ENCODE measurements at regions not wholly inside any gene's neighbourhood (a gene's known extent, or its start where the extent isn't known, plus 50 kb on each side); places are given as distances from the start of the nearest gene placed in this dataset.

DNA sequence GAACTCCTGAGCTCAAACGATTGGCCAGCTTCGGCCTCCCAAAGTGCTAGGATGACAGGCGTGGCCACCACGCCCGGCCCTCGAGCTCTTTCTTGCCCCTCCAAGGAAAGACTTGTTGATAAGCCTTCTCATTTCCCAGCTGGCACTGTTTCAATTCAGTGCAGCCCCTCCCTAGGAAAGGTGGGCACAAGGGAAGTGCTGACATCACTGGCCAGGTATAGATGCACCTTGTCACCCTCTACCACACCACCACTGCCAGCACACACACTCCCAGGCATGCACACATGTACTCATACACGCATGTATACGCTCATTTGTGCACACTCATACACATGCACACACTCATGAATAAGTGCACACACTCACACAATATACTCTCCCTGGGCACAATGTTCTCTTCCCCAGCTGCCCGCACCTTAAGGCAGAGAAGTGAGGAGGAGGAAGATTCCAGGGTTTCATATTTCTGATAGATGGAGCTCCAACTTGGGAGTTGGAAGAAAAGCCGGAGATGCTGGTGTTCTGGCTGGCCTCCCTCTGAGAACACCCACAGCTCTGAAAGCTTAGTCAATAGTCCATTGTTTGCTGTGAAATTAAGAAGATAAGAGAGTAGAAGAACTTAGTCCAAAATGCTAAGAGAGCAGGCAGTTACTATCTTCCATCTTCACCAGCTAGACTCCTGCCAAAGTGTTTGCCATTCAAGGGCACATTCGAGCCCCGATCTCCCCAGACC lies 196.7 kb downstream of the FOXO1 start:
- DNase-seq = no peak

DNA sequence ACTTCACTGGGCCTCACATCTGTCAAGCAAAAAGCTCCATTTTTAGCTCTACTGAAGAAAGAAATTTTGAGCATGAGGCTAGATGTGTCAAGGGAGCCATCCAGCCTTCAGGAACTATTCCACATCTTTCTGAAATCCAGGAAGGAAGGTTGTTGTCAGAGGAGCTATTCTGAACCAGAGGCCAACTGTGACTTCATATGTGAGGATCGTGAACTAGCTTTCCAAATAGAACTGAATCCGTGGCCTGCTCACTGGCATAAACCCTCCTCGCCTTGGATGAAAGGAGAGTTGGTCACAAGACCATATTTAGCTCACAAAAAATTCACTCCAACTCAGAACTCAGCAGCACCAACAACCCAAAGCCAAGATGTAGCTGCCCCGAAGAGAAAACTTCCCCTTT lies 195.8 kb downstream of the FOXO1 start:
- DNase-seq = no peak

DNA sequence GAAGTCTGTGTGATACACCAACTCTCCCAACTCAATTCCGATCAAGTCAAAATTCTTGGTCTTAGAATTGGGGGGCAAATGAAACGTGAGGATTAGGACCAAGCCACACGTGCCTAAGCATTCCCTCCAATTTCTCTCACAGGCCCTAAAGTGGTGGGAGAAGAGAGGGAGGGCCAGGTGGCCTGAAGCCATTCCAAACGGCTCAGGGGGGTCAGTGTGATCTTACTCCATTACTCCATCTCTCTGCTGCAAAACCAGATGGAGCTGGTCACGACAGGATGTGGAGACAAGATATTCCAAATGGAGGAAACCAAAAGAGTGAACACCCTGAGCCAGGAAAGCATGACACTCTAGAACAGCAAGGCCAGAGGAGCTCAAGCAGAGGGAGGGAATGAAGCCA lies 195.4 kb downstream of the FOXO1 start:
- DNase-seq = no peak

DNA sequence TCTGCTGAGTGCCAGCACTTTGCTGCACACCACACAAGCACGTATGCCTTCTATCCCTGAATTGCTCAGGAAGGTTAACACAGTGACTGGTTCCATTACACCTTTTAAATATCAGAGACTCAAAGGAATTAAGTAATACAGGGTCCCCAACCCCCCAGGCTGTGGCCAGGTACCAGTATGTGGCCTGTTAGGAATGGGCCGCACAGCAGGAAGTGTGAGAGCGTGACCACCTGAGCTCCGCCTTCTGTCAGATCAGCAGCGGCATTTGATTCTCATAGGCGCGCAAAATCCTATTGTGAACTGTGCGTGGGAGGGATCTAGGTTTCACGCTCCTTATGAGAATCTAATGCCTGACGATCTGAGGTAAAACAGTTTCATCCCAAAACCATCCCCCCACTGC lies 194.5 kb downstream of the FOXO1 start:
- no peak for DNase-seq

DNA sequence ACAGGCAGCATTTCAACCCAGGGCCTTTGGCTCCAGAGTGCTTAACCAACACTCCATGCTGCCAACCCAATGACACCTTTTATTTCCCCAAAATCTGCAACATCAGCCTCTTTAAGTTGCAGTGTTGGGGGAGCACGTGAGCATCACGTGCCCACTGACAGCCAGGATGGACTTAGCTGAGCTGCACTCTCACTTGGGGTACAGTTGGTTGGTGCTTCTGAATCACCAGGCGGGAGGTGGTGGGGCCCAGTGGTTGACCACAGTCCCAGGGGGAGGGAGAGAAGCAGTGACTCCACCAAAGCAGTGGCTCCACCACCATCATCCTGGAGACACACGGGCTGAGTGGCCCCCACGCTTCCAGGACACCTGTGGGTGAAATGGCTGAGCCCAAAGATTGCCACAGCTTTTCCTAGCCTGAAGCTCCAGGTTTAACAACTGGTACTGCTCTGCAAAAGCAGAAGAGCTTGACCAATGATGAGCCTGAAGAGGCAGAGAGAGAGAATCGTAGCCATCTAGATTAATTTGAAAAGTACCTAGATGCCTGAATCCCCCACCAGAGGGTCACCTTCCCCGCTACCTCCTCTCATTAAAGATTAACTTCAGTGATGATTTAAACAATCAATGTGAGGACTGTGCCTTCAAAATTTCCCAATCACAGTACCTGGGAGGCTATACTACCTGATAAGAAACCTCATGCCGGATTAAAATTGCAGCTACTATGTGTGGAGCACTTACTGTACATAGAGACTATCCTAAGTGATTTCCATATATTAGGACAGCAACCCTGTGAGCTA lies 193.8 kb downstream of the FOXO1 start:
- DNase-seq = no peak

DNA sequence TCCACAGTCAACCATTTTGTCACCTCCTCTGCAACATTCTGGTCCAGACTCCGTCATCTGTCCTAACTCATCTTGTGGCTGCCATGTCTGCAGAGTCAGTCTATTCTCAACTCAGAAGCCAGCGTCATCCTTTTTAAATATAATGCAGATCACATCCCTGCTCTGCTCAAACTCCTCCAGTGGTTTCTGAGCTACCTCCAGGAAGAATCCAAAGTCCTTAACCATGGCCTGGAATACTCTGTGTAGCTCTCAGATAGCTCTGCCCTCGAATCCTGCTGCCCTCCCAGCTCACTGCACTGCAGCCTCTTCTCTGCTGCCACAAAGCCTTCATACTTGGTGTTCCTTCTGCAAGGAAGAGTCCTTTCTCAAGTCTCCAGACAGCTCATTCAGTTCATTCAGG lies 190.8 kb downstream of the FOXO1 start:
- DNase-seq = no peak

DNA sequence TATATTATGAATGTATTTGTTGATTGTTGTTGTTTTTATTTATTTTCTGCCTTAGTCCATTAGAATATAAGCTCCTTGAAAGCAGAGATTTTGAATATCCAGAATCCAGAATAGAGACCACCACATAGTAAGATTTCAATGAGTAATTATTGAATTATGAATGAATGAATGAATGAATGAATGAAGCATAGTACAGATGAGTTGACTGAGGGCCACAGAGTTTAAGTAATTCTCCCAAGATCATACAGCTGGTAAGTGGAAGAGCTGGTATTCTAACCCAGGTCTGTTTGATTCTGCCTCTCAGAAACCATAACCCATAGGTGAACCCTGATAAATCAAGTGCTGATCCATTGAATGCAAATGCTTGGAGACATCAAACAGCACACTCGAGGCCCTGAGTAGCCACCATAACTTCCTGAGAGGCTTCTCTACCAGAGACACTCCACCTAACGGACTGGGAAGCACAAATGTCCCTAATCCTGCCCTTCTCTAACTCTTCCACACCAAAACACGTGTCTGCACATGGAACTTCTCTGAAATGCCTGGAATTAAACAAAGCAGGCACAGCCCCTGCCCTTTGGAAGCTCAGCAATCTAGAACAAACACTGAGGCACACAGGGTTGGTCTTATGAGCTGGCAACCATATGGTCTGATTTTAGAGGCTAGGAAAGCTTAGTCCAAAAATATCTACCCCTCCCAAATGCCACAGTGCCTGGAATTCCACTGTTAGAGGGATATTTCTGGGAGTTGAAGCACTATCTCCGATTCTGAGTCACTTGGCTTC lies 190.1 kb downstream of the FOXO1 start:
- DNase-seq = no peak

DNA sequence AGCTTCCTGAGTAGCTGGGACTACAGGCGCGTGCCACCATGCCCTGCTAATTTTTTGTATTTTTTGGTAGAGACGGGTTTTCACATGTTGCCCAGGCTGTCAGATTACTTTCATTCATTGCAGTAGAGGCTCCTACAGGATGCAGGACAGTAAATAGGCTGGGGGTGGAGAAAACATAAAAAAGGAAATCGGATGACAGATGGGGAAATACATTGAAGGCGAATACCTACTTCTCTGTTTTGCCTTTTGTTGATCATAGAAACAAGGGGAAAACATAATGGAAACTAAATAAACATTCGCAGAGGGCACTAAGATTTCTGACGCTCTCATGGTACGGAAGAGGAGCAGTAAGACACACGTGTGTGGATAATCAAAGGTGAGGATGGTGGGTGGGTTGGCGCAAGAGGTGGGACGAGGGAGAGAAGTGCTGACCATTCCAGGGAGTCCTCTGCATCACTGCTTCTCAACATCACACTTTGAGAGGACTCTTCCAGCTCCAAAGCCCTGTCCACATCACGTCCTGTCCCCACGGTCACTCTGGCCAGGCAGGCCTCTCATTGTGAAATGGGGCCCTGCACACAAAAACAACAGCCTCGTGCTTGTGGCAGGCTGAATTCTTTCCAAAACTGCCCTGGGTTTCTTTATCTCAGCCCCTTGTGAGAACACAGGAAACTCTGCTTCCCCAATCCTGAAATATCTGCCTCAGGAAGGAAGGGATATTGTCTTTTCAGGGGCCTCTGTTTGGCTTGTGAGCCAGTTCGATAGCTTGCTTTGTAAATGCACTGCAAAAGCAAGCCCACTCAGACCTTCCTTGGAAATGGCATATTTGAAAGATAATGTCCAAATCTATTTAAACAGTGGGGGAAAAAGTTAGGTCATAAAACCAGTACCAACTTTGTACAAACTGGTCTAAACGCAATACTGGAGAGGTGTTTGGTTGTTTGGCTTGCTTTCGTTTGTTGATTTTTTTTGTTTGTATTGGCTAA lies 188.5 kb downstream of the FOXO1 start:
- DNase-seq = no peak

DNA sequence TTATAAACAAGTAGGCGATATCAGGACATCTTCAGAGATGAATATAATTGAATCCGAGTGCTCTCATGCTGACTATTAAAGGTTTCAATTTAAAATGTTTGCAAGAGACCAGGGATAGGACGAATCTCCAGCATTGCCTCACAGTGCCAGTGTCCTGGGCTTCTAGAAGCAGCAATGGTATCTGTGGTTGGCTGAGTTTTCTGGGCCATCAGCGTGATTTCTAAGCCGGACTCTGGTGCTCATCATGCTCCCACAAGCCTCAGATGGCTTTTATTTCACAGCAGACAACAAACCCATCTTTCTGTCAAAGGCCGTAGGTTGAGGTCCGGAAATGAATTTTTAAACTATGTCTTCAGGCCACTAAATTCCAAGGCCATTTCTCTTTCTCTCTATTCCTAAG lies 187.7 kb downstream of the FOXO1 start:
- no peak for DNase-seq

DNA sequence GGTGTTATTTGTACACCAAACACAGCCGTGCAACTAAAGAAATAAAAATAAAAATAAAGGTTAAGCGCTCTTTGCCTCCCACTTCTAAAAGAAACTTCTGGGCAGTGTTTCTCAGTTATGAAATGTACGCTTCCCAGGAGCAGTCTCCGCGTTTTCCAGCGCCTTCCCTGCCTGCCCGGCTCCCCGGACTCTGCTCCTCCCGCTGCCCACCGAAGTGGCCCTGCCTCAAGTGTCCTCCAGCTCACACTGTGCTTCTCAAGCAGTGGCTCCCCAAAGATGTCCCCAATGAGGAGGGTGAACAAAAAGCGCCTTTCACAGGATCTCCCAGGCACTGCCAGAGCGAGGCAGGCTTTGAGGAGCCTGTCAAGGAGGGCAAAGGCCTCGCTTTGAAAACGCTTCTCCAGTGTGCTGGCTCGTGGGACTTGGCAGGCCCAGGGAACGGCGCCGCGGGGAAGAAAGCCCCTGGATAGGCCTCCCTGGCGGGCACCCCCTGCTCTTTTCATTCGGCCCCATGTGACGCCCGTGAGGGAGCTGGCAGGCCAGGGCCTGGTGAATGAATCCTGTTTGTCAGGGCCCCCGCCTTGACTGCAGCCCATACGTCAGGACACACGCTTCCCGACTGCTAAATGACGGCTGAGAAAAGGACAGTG lies 187.1 kb downstream of the FOXO1 start:
- DNase-seq = no peak

DNA sequence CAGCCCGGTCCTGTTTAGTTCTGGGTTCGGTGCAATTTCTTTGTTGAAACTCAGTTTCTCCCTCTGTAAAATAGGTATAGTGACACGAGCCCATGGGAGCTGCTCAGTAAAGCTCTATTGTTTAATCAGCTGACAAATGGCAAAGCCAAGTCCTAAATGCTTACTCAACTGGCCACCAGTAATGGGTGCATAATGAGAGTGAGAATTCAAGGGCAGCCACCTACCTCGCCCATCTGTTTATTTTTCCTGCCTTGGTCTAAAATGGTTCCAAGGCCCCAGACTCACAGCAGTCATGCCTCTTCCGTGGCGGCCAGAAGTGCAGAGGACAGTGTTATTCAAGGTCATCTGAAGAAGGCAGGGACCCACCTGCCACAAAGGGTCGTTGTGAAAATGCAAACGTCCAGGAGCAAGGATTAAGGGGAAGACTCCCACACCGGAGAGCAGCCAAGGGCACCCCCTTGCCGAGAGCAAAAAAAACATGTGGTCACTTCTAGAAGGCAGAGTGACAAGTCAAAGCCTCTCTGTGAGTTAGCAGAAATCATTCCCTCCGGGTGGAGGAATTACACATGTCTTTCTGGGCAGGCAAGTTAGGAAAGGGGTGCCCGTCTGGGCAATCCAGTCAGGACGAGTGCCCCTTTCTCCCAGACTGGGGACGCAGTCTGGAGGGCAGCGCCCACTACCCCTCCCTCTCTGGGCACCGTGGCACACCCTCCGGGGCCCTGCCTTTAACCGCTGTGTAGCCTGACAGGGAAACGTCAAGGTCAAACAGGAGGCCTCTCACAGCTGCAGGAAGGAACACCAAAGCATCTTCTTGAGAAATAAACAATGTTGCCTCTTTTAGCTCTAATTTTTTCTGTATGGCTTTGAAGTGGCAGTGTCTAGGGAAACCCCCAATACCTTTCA lies 186.2 kb downstream of the FOXO1 start:
- no peak for DNase-seq

DNA sequence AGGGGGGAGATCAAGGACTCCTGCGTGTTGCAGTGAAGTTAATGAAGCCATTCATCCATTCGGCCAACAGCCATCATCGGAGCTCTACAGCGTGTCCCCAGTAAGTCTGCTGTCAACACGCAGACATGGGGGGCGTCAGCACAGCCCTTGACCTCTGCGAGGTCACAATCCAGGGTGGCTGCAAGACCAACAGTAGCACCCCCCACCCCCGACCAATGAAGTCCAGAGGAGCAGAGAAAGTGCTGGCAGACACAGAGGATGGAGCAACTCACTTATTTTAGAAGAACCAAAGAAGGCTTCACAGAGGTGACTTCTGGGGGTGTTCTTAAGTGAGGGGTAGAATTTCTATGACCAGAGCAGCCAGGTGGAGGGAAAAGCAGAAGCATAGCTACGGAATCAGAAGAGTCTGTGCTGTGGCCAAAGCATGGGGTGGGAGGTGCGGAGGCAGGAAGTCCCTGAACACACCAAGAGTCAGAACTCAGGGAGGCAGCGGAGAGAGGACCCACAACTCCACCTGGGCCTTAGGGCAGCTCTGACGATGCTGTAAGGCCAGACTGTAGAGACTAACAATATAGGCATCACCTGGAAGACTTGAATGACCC lies 185.4 kb downstream of the FOXO1 start:
- no peak for DNase-seq

DNA sequence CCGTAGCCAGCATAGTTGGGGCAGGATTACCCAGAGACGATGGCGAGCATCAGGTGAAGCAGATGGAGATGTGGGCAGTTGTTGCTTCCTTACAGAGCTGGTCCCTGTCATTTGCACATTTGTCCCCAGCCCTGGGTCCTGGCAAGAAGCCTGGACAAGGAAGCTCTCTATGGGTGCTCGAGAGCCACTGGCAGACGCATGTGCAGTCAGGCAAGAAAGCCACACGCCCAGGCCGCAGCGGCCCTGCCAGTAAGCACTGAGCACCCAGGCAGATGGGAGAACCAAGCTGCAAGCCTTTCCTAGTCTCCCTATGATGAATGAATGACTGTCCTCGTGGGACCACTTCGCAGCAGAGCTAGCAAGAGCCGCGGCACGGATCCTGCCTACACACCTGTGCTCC lies 182.8 kb downstream of the FOXO1 start:
- no peak for DNase-seq

DNA sequence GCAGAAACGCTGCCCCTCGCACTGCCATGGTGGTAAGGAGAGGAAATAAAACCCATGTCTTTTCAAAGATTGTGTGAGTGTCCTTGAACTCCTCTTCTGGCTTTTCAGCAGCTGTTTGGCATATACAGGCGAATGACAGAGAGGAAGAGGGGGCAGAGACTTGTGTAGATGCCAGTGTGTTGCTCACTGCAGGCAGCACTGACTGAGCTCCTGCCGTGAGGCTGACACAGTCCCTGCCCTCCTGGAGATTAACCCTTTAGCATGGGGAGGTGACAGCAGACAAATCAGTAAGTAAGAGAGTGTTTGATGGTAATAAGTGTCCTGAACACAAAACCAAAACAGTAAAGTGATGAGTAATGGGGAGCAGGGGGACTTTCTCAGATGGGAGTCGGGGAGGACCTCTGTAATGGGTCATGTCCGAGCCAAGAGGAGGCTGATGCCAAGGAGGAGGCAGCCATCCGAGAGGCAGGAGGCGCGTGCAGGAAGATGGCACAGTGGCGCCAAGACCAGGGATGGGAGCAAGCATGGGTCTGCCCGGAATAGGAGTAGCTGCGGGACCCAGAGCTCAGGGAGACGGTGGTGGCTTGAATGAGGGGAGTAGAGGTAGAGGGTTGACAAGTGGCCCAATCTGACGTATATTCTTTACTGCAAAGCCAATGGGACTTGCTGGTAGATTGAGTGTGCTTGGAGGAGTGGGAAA lies 182.2 kb downstream of the FOXO1 start:
- no peak for DNase-seq

DNA sequence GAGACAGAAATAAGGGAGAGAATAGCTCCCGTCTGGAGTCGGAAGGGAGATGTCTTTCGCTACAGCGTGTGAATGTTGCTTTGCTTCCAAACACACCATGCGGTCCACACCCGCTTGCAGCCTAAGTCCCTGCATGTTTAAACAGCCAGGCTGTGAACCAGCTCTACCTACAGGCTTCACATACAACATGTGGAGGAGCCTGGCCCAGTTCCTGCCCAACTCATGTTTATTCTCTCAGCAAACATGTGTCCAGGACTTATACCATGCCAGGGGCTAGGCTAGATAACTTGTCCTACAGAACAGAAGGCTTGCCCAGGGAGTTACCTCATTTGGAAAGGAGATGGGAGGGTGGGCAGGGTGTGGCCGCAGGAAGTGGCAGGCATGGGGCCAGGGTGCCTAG lies 181.5 kb downstream of the FOXO1 start:
- DNase-seq = no peak

DNA sequence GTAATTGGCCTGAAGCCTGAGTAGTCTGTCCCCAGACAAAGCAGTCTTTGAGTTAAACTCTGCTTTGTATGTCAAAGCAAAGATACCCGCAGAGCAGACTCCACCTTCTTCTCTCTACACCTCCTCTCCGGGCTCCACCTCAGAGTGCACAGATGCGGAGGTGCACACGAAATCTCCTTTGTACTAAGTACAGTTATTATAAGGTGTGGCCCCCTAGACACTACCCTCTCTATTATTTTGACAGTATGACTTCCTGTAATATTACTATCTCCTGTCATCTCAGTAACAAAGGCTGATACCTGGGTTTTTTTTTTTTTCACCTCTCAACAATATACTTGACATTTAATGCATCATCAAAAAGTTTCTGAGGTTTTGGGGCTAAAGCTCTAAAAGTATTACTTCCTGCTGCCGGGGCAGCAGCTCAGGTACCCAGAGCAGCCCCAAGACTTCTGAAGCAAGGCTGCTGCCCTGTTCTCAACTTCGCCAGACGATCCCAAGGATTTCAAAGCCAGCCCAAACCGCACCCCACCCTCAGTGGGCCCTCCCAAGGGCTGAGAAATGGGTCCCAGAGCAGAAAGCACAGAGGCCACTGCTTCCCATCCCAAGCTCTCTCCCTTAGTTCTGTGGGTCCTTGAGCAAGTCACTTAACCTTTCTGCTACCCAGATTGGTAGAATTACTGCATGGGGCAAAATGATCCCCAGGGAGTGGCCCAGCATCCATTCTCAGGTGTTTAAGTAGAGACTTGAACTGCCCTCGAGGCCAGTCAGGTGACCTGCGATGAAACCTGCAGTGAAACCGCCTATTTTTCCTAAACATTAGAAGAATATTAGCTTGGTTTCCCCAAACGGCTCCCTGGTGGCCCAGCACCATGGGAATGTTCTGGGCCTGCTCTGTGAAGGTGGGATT lies 180.6 kb downstream of the FOXO1 start:
- peak; percentile 69 for DNase-seq

DNA sequence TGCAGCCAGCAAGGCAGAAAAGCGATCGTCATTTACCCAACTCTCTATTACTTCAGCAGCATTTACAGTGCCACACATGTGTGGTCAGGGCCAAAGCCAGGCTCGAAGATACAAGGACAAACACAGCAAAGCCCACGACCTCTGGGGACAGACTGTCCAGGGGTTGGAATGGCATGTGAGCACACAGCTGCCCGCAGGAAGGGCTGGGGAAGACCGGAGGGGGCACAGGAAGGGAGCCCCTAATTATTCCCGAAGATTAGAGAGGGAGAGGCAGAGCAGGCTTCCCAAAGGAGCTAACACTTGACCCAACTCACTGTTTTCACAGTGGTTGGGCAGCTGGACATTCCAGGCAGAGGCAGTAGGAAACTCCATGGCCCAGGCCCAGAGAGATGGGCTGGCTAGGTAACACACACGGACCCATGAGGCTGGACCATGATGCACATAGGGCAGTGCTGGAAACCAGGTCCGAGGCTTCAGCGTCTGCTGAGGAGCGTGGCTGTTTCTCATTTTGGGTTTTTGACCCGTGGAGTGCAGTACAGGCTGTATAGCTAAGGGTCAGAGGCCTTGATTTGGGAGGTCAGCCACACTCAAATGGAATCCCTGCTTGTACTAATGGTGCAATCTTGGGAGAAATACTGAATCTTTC lies 179.8 kb downstream of the FOXO1 start:
- DNase-seq = no peak

DNA sequence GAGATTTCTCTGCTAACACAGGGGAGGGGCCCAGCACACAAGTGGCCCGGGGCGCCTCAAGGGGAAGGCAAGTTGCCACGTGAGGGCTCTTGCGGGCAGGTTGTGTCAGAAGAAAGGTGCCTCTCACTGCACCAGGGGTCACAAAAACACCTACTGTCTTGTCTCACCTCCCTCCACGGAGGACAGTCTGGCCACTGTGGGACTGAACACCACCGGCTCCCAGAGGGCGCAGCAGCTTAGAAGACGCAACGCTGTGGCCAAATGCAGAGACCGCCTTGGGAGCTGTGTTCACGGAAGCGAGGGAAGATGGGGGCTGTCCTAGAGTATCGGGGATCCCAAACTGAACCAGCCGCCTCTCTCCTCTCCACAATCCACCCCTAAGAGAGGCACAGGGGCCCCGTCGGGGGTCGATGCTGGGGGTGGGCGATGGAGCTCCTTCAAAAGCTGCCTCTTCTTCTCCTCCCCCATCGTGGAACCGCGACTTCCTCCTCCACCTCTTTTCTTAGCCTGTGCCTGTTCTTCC lies 177.5 kb downstream of the FOXO1 start:
- no peak for DNase-seq

Data from effector CD4-positive, alpha-beta T cell (primary cell).